IPS DF 4.7 (cell line): ENCODE measurements at regions not wholly inside any gene's neighbourhood (a gene's known extent, or its start where the extent isn't known, plus 50 kb on each side); places are given as distances from the start of the nearest gene placed in this dataset.
"Not testable (repeated sequence)": the region's sequence is repeated elsewhere in the genome, so short reads cannot be mapped to it uniquely, and the experiment has no call there.

Experiments used
- DNase-seq: peaks from one replicate; pipeline ENCODE4 v3.0.0-alpha.2; 2013; ENCODE audit warnings: low spot score; ENCODE audit errors: extremely low read depth

GRCh38 chr6:27742833-27743573 is 169.2 kb downstream of the OR2B2 start:
- DNase-seq: no peak

GRCh38 chr6:27739902-27740301 is 172.3 kb downstream of the OR2B2 start:
- DNase-seq: not testable (repeated sequence)

GRCh38 chr6:27736686-27737085 is 175.5 kb downstream of the OR2B2 start:
- no peak for DNase-seq

- DNase-seq: no peak
Observed at GRCh38 chr6:27728442-27728841, 183.8 kb downstream of the OR2B2 start.

- no peak for DNase-seq
Observed at GRCh38 chr6:27726619-27727023, 185.6 kb downstream of the OR2B2 start.

- DNase-seq: no peak
Observed at GRCh38 chr6:27720607-27721580, 191.3 kb downstream of the OR2B2 start.

GRCh38 chr6:27719039-27719438 is 193.2 kb downstream of the OR2B2 start:
- not testable (repeated sequence) for DNase-seq

GRCh38 chr6:27706431-27706830 is 205.8 kb downstream of the OR2B2 start:
- no peak for DNase-seq

GRCh38 chr6:27700337-27700736 is 211.9 kb downstream of the OR2B2 start:
- no peak for DNase-seq

- no peak for DNase-seq
Observed at GRCh38 chr6:27694547-27694874, 217.7 kb downstream of the OR2B2 start.

- no peak for DNase-seq
Observed at GRCh38 chr6:27693766-27694546, 218.2 kb downstream of the OR2B2 start.

GRCh38 chr6:27692133-27692532 is 219.2 kb upstream of the ZNF184 start:
- DNase-seq: not testable (repeated sequence)

GRCh38 chr6:27688014-27688586 is 215.2 kb upstream of the ZNF184 start:
- no peak for DNase-seq

GRCh38 chr6:27687154-27688013 is 214.5 kb upstream of the ZNF184 start:
- DNase-seq: no peak

- no peak for DNase-seq
Observed at GRCh38 chr6:27685279-27685678, 212.4 kb upstream of the ZNF184 start.

- DNase-seq: no peak
Observed at GRCh38 chr6:27684264-27685211, 211.6 kb upstream of the ZNF184 start.

- DNase-seq: no peak
Observed at GRCh38 chr6:27679964-27680694, 207.2 kb upstream of the ZNF184 start.

- DNase-seq: no peak
Observed at GRCh38 chr6:27679308-27679963, 206.5 kb upstream of the ZNF184 start.
